SU-DHL-6 (cell line): ENCODE measurements at regions not wholly inside any gene's neighbourhood (a gene's known extent, or its start where the extent isn't known, plus 50 kb on each side); places are given as distances from the start of the nearest gene placed in this dataset.

ENCODE experiments used
- CTCF ChIP-seq: fragments of 200-600 bp; sonication (generic); IDR thresholded peaks from one replicate; pipeline ENCODE4 v1.5.1; 2017; ENCODE audit warnings: antibody characterized with exemption, mild to moderate bottlenecking, low read length, moderate library complexity; ENCODE audit not compliant: insufficient read depth, poor library complexity, severe bottlenecking
- EZH2phosphoT487 ChIP-seq: fragments of 200-600 bp; sonication (generic), shearing (Covaris generic); conservative IDR thresholded peaks from 2 replicates; pipeline ENCODE4 v1.6.1; 2018; ENCODE audit warnings: mild to moderate bottlenecking, antibody characterized with exemption, low read length, moderate library complexity, mixed read lengths

DNA sequence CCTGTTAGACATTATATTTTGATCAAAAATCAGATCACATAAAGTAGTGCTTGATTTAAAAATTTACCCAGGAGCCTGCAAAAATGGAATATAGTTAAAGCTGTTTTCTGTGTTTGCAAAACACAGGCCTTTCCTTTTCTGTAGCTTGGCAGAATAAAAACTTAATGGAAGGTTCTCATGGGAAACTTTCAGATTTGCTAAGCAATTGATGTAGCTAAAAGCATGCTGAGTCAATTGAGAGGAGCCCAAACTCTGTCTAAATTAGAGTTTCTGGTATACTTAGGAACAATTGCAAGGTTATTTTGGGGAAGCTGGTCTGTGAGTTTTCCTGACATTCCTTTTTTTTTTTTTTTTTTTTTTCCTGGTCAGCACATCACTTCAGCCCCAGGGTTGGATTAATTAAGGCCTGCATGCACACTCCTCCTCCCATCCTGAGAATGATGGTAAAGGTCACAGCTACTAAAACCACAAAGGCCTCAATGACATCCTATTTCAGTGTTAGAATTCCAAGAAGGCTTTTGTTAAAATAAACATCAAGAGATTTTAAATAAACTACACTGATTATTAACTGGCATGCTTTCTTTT is 608.7 kb downstream of the PLPP3 start:
- no peak for TF ChIP-seq CTCF
- no peak for TF ChIP-seq EZH2phosphoT487
